DND-41 (cell line): ENCODE measurements at regions not wholly inside any gene's neighbourhood (a gene's known extent, or its start where the extent isn't known, plus 50 kb on each side); places are given as distances from the start of the nearest gene placed in this dataset.

Source experiments
- CTCF ChIP-seq: IDR thresholded peaks from 2 replicates; pipeline ENCODE4 v1.5.1; 2012; ENCODE audit warnings: borderline replicate concordance, low read length, moderate library complexity, mild to moderate bottlenecking; ENCODE audit not compliant: poor library complexity, severe bottlenecking; ENCODE audit errors: extremely low read depth
- EZH2 ChIP-seq: IDR thresholded peaks from 3 replicates; pipeline ENCODE4 v1.6.1; 2012; ENCODE audit warnings: borderline replicate concordance, low read depth, mild to moderate bottlenecking, moderate library complexity, low read length, inconsistent platforms; ENCODE audit not compliant: severe bottlenecking

- no peak for TF ChIP-seq CTCF
- TF ChIP-seq EZH2, result no peak
Measured at GRCh38 chr10:3531670-3532069, 253.3 kb downstream of the KLF6 start.
